Ovary (tissue), 3 donors: ENCODE measurements at regions not wholly inside any gene's neighbourhood (a gene's known extent, or its start where the extent isn't known, plus 50 kb on each side); places are given as distances from the start of the nearest gene placed in this dataset.

Experiments
- CTCF ChIP-seq, 3 donors: fragments of 450-650 bp in 2 of 3; fragments of 200-600 bp in 1 of 3; IDR thresholded peaks; one replicate each; pipeline versions ENCODE4 v1.5.1 to v1.8.0; 2016 to 2022; ENCODE audit warnings: antibody characterized with exemption in 3 of 3, mild to moderate bottlenecking in 1 of 3
- EP300 ChIP-seq: sonication (generic); formaldehyde crosslinking; IDR thresholded peaks from one replicate; pipeline ENCODE4 v1.6.1; 2017; ENCODE audit warnings: antibody characterized with exemption
- POLR2A ChIP-seq: fragments of 450-650 bp; IDR thresholded peaks from one replicate; pipeline ENCODE4 v1.6.1; 2017; ENCODE audit warnings: antibody characterized with exemption, mild to moderate bottlenecking, moderate library complexity
- donor health status: DM: no; HTN: no; CAD: no.

GRCh38 chr4:171340258-171340657, 472.9 kb upstream of the GALNTL6 start:
- TF ChIP-seq POLR2A, result no peak
- no peak for TF ChIP-seq CTCF (IDR thresholded peaks at IDR 0.05)
- no peak for TF ChIP-seq EP300
